Lung (tissue), 11 donors: ENCODE measurements at regions not wholly inside any gene's neighbourhood (a gene's known extent, or its start where the extent isn't known, plus 50 kb on each side); places are given as distances from the start of the nearest gene placed in this dataset.
"Not testable (repeated sequence)": the region's sequence is repeated elsewhere in the genome, so short reads cannot be mapped to it uniquely, and the experiment has no call there.

Experiments
- ATAC-seq: fragments of 200-7000 bp; cut with Tn5 transposase; one replicate; pipeline ENCODE4 v1.9.1; 2020; ENCODE audit warnings: moderate number of reproducible peaks; ENCODE audit not compliant: insufficient read depth, low FRiP score
- DNase-seq, 3 donors: peaks; one replicate each; pipeline ENCODE4 v3.0.0-alpha.2; 2013 to 2017
- H3K27ac ChIP-seq, 2 donors: one replicate each; pipeline ENCODE4 v1.5.1; 2013; ENCODE audit warnings: mild to moderate bottlenecking in 2 of 2, moderate library complexity in 2 of 2, control low read depth in 1 of 2, inconsistent platforms in 1 of 2, low read depth in 1 of 2, low read length in 1 of 2
- H3K27me3 ChIP-seq, 3 donors: one replicate each; pipeline ENCODE4 v1.5.1; 2013; ENCODE audit warnings: low read length in 2 of 3; ENCODE audit not compliant: control insufficient read depth in 3 of 3, insufficient read depth in 3 of 3
- H3K36me3 ChIP-seq, 4 donors: one replicate each; pipeline ENCODE4 v1.5.1; 2013; ENCODE audit warnings: low read length in 4 of 4, mild to moderate bottlenecking in 1 of 4, moderate library complexity in 1 of 4; ENCODE audit not compliant: control insufficient read depth in 4 of 4, insufficient read depth in 4 of 4
- H3K4me1 ChIP-seq, 5 donors: one replicate each; pipeline ENCODE4 v1.5.1; 2013; ENCODE audit warnings: low read length in 5 of 5, mild to moderate bottlenecking in 2 of 5, moderate library complexity in 1 of 5; ENCODE audit not compliant: control insufficient read depth in 5 of 5, insufficient read depth in 5 of 5
- H3K4me3 ChIP-seq: one replicate; pipeline ENCODE4 v1.5.1; 2013; ENCODE audit warnings: mild to moderate bottlenecking, control low read depth, moderate library complexity
- H3K9ac ChIP-seq, 2 donors: one replicate each; pipeline ENCODE4 v1.5.1; 2013; ENCODE audit warnings: low read length in 2 of 2, control low read depth in 1 of 2; ENCODE audit not compliant: insufficient read depth in 1 of 2
- H3K9me3 ChIP-seq, 4 donors: one replicate each; pipeline ENCODE4 v1.5.1; 2013; ENCODE audit warnings: low read length in 3 of 4, mild to moderate bottlenecking in 1 of 4, moderate library complexity in 1 of 4; ENCODE audit not compliant: control insufficient read depth in 4 of 4, insufficient read depth in 3 of 4
- WGBS, 2 donors: extraction: QIAGEN DNeasy Blood & Tissue Kit; methylation state at CpG; one replicate each; pipeline ENCODE4 v1.1.7; 2013; 5-methylcytosine and 5-hydroxymethylcytosine counted together
- TF ChIP-seq, protein P1 (sequence below): IDR thresholded peaks from 2 replicates; pipeline ENCODE4 v1.5.1; 2012; ENCODE audit warnings: mild to moderate bottlenecking; ENCODE audit errors: control extremely low read depth, extremely low read depth
- donor health status: control.
- donor health status: control.
- donor health status: Bipolar disorder and iron deficiency.
- donor health status: healthy.
- donor health status: DM: yes; HTN: yes; CAD: no.

DNA sequence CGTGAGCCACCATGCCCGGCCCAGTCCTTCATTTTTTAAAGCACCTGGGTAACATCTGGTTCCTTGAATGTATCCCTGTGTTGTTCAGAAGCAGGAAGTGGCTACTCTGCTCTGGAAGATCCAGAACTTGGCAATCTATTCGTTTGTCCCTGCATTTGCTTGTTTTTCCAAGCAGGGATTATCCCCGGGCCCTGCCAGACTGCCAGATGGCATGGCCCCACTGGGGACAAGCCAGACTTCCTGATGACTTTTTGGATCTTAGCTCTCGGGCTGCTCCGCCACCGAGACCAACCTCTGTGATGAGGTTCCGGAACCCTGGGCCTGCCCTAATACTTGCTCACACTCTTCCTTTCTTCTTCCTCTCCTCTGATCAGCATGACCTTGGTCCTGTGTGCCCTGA is 496.7 kb downstream of the TYW1 start:
- Histone ChIP-seq H3K9ac (no peak overlapping the region), H3K9me3 (peaks cover 0 to 6% (median 0%) of the 10 kb centered on the region in 4 donors), H3K36me3 (no peaks in the 10 kb centered on the region), H3K4me3 (no peak overlapping the region), H3K27me3 (no peaks in the 10 kb centered on the region), H3K27ac (no peak overlapping the region), H3K4me1 (peaks cover 0 to 3% (median 0%) of the 10 kb centered on the region in 5 donors)
- TF ChIP-seq, protein P1, sequence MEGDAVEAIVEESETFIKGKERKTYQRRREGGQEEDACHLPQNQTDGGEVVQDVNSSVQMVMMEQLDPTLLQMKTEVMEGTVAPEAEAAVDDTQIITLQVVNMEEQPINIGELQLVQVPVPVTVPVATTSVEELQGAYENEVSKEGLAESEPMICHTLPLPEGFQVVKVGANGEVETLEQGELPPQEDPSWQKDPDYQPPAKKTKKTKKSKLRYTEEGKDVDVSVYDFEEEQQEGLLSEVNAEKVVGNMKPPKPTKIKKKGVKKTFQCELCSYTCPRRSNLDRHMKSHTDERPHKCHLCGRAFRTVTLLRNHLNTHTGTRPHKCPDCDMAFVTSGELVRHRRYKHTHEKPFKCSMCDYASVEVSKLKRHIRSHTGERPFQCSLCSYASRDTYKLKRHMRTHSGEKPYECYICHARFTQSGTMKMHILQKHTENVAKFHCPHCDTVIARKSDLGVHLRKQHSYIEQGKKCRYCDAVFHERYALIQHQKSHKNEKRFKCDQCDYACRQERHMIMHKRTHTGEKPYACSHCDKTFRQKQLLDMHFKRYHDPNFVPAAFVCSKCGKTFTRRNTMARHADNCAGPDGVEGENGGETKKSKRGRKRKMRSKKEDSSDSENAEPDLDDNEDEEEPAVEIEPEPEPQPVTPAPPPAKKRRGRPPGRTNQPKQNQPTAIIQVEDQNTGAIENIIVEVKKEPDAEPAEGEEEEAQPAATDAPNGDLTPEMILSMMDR: no peak
- ATAC-seq: no peak
- no peak for DNase-seq
- 82 to 89% methylated on average over 8 of the region's 8 CpGs for WGBS, 2 donors

DNA sequence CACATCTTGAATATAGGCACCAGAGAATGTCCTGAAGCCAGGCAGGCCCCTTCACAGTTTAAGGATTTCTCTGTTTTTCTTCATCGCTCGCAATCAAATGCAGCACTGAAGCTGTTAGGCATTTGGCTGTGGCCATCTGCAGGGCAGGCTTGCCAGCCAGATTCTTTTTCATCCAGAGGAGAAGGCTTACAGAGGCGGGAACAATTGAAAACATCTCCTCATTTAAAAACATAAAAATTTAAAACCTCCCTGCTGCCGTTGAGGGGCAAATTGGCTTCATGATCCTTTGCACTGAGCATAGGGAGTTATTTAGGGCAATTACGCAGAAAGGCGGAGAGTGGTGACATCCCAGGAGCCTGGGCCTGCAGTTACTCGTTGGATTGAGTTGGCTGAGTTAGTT is 500.0 kb downstream of the TYW1 start:
- WGBS, 2 donors: 78 to 81% methylated on average over 7 of the region's 7 CpGs
- Histone ChIP-seq H3K27me3 (no peaks in the 10 kb centered on the region), H3K9ac (no peak overlapping the region), H3K27ac (no peak overlapping the region), H3K36me3 (no peaks in the 10 kb centered on the region), H3K4me3 (no peak overlapping the region), H3K4me1 (peaks cover 0 to 3% (median 0%) of the 10 kb centered on the region in 5 donors), H3K9me3 (peaks cover 0 to 7% (median 1%) of the 10 kb centered on the region in 4 donors)
- ATAC-seq (no peak), DNase-seq (peak in 2 of 3 donors; percentile 10 to 27)
- TF ChIP-seq, protein P1: no peak

GRCh38 chr7:67497914-67498313 is 501.3 kb downstream of the TYW1 start:
- not testable (repeated sequence) for H3K4me3 ChIP-seq, H3K9me3 ChIP-seq, H3K27me3 ChIP-seq, H3K36me3 ChIP-seq, ATAC-seq, H3K27ac ChIP-seq, H3K9ac ChIP-seq, H3K4me1 ChIP-seq, DNase-seq
- 74% methylated on average over 3 of the region's 3 CpGs for WGBS, 2 donors

DNA sequence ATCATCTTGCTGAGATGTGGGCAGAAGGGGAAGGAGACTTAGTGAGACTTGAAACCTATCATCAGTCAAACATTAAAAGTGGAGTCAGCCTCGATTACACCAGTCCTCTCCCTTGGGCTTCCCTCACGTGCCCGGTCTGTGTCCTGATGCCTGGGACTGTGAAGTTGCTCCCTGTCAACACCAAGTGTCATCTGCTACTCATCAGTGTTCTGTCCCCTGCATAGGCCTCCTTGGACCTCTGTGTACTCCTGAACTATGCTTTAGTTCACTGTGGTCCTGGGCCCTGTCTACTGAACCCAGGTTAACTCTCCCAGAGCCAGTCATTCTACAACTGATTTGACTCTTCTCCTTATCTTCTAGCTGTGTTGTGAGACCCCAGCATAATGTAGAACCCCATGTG is 506.3 kb downstream of the TYW1 start:
- 53 to 75% methylated on average over 3 of the region's 3 CpGs for WGBS, 2 donors
- H3K4me3 ChIP-seq: no peak overlapping the region
- no peaks in the 10 kb centered on the region for H3K36me3 ChIP-seq
- no peak overlapping the region for H3K27ac ChIP-seq
- TF ChIP-seq, protein P1: no peak
- DNase-seq (no peak), ATAC-seq (no peak)
- H3K27me3 ChIP-seq: no peaks in the 10 kb centered on the region
- no peaks in the 10 kb centered on the region for H3K4me1 ChIP-seq
- peaks cover 0 to 7% (median 1%) of the 10 kb centered on the region in 4 donors for H3K9me3 ChIP-seq
- H3K9ac ChIP-seq: no peak overlapping the region
